Stimulated activated CD8-positive, alpha-beta memory T cell treated with anti-CD3 and anti-CD28 coated beads, Interleukin-7, amount 100 ng/mL, for 24 hours (primary cell): ENCODE measurements at regions not wholly inside any gene's neighbourhood (a gene's known extent, or its start where the extent isn't known, plus 50 kb on each side); places are given as distances from the start of the nearest gene placed in this dataset.
"Not testable (repeated sequence)": the region's sequence is repeated elsewhere in the genome, so short reads cannot be mapped to it uniquely, and the experiment has no call there.

Source experiments
- DNase-seq: peaks from one replicate; pipeline ENCODE4 v3.0.0-alpha.2; 2020; ENCODE audit warnings: low read depth

DNA sequence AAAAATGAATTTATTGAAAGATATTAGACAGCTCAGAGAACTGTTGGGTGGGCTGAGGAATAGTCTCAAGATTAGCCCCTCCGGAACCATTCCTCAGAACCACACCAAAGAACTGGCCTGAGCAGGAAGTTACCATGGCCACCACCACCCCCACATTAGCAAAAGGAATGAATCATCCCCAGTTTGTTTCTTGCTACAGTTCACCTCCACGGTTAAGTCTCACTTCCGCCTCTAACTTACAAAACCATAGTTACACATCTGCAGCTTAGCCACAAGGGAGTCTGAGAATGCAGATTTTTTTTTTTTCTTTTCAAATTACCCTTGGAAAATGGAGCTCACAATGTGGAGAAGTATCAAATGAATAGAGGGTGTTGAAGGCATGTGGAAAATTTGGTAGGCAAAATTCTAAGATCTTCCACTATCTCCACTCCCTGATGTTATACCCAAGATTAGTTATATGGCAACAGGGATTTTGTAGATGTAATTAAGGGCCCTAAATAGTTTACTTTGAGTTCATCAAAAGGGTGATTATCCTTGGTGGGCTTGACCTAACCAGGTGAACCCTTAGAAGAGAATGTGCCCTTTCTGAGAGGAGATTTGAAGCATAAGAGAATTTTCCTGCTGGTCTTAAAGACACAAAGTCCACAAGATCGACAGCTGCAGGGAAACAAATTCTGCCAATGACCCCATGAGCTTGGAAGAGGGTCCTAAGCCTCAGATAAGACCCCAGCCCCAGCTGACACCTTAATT, 129.8 kb upstream of the KRR1 start:
- peak; percentile 19 for DNase-seq

DNA sequence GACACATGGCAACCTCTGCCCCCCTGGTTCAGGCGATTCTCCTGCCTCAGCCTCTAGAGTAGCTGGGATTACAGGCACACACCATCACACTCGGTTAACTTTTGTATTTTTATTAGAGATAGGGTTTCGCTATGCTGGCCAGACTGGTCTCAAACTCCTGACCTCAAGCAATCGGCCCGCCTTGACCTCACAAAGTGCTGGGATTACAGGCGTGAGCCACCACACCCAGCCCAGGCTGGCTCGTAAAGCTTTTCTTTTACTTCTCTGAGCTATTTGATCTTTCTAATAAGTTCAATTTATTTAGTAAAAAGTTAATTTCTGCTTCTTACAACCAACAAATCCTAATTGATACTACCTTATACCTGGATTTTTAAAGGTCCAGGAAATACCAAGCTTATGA, 127.4 kb upstream of the KRR1 start:
- no peak for DNase-seq

DNA sequence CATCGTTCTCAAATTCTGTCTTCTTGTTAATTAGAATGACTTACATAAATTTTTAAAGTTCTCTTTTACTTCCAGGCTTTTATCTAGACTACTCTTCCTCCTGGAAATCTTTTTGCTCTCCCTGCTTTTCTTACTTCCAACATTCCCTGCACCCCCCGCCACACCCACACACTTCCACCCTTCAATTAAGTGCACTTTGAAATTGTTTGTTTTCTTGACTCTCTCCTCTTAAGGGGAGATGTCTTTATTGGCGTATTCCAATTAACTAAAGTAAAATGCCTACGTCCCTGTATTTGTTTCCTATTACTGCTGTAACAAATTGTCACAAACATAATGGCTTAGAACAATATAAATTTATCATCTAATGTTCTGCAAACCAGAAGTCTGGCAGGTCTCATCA, 125.2 kb upstream of the KRR1 start:
- no peak for DNase-seq

DNA sequence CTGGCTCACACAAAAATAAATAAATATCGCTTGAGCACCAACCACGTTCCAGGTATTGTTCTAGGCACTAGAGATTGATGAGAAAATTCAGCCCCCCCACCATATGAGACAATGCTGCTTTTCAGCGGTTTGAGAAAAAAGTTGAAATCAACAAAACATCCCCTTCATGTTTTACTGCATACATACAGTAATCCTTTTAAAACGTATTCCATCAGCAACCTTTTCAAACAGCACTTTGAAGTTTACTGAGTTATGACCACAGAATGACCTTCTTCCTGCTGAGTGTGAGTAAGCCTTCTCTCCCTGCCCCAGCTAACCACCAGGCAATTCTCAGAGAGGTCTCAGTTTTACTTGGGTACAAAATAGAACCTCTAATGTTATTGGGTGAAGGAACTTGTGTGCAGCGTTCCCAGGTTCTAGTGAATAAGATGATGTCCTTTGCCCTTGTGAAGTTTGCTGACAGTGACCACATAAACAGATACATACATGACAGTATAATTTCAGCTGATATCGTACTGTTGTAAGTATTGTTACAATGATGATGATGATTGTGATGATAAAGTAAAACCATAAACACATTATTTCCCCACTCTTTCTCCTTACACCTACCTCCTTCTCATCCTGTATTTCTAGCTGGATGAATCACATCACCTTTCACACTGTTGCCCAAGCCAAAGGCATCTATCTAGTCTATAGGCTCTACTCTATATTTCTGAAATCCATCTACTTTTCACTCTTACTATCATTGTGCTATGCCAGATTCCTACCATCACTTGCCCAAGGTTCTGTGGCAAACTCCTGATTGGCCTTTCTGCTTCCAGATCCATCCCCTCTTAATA, 124.4 kb upstream of the KRR1 start:
- no peak for DNase-seq

DNA sequence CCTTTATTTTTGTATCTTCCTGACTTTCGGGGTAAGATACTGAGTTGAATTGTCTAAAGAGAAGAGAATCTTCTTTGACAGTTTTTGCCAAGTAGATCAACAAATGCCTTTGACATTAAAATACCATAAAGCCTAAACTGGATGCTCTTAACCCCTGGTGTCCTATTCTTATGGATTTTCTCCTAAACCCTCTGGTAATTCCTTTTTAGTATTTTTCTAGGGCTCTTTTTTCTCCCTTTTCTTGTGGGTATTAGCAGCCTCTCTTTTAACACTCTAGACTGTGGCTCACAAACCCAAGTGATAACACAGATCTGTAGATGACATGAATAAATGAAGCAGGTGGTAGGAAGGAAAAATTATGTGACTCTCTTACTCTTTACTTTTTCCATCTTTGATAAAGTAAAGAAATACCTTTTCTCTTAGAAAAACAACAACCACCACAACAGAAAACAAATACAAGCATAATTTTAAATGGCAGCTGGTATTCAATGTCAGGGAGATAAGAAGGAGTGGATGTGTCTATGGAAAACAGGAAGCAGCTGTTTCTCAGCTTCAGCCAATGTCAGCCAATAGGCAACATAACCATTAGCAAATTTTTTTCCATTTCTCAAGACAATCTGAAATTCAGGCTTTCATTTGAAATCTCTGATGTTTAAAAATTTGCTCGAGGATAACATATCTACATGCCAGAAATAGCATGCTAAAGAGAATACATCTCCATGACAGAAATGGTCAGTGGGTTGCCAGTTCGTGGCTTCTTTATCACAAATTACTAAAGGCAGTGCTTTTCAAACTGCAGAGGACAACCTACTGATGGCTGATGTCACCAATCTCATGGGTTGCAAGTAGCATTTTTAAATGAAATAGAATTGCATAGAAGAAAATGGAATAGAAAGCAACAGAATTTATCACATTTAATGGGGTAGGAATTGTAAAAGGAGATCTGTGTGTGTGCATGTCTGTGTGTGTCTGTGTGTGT, 123.1 kb upstream of the KRR1 start:
- no peak for DNase-seq

DNA sequence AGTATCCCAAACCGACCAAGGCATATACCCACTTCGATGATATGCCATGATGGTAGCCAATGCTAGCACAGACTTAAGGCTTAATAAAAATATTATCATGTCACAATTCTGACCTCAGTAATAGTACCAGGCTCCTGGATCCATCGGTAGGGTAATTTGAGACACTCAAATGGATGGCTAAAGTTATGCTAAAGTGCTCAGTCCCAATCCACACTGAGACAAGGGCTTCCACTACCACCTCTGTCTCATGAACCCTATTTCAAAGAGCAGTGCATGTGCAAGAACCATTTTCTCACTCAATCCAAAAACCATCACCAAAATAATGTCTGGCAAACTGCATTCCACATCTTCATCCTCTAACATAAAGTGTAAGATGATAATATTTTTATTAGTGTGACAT, 122.4 kb upstream of the KRR1 start:
- no peak for DNase-seq

DNA sequence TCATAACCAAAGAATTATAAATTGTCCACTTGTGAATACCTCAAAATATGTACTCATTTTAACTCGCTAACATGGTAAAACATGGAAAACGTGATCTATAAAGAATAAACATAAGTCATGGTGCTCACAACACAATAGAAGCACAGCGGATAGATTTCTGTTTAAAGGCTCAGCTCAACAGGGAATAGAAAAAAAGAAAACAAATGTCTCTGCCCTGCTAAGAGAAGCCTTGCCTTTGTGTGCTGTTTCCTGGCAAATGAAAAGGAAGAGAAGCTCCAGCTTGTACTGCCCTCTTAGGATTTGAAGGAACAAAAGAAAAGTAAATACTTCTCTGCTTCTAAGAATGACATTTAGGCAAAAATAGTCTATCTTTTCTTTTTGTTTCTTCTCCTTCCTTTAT, 121.0 kb upstream of the KRR1 start:
- no peak for DNase-seq

DNA sequence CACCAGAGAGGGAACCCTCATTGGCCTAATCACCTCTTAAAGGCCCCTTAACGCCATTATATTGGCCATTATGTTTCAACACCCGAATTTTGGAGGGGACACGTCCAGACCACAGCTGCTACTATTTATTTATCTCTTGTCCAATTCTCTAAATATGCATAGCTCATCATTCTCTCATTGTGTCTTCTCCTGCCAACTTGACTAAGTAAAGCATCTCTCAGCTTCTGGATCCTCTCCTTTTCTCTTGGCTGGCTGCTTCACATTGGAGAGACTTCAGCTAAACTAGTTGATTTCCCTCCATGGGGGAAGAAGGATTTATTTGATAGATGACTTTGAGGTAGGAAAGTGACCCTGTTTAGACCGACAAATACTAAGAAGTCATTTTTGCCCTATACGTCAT, 120.4 kb upstream of the KRR1 start:
- no peak for DNase-seq

DNA sequence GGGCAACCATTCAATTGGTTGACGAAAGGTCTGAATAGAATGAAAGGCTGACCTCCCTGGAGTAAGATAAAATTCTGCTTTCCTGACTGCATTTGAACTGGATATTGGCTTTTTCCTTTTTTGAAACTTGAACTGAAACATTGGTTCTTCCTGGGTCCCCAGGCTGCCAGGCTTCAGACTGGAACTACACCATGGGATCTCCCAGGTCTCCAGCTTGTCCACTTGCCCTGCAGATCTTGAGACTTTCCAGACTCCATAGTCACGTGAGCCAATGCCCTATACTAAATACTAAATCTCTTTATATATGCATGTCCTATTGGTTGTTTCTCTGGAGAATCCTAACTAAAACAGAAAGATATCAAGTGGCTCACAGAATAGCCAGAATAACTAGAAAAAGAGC, 118.7 kb upstream of the KRR1 start:
- DNase-seq: no peak

DNA sequence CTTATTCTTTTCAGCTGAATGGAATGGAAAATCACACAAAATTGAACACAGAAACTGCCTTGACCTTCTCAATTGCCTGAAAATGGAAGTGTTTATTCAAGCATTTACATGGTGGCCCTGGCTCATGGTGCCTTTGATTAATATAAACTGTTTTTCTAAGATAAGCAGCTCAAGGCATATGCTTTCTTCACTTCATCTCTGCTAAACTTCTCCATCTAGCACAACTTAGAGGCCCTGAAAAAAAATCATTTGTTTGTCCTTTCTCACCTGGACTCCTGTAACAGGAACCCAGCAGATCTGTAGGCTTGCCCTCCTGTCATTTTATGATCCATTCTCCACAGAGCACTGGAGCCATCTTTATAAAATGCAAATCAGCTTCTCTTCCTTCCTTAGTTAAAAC, 117.5 kb upstream of the KRR1 start:
- no peak for DNase-seq

DNA sequence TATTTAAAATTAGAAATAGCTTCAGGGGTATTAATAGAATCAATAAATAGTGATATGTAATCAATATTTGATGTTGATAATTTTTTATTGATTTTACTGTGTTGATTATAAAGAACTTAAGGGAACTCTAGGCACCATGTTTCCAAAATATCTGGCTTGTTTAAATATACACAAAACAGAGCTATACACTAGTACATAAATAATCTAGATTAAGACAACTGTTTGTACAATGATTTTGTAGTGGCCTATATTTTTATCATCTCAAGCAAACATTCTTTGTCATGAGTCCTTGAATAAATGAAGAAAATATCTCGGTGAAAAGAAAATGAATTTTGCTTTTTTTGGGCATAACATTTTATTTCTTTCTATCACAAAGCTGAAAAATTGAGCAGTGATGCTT, 117.1 kb upstream of the KRR1 start:
- DNase-seq: no peak

DNA sequence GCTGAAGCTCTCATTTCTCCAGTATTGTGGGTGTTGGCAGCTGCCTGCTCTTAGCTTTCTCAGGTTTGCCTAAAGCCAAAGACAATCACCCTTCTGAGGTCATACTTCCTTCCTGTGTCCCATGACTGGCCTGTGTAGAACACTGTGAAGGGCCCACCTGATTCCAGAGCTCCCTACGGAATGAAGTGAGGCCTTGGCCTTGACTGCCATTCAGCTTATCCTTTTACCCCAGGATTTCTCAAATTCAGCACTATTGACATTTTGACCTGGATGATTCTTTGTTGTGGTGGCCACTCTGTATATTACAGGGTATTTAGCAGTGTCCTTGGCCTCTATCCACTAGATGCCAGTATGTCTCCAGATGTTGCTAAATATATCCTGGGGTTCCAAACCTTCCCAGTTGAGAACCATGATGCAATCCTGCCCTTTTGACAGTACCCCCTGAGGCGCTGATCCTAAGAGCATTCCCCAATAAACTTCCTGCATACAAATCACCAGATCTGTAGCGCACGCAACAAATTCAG, 112.3 kb upstream of the KRR1 start:
- DNase-seq: no peak

DNA sequence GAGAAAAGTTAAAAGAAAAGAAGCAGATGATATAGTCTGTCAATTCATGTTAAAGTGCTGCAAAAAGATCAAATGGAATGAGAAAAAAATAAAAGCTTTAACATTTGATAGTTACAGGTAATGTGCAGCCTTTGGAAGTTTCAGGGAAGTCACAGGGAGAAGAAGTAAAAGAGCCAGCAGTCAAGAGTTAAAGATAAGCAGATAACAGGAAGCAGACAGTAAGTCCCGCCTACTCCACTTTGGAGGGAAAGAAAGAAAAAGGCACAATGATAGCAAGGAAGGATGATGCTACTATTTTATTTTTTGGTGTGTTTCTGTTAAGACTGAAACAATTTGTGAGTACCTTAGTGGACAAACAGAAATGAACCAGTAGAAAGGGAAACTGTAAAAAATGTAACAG, 111.1 kb upstream of the KRR1 start:
- no peak for DNase-seq

DNA sequence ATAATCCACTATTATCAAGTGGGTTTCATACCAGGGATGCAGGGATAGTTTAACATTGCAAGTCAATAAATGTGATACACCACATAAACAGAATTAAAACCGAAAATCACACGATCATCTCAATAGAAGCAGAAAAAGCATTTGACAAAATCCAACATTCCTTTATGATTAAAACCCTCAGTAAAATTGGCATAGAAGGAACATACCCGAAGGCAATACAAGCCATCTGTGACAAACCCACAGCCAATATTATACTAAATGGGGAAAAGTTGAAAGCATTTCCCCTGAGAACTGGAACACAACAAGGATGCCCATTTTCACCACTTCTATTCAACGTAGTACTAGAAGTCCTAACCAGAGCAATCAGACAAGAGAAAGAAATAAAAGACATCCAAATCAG, 103.0 kb upstream of the KRR1 start:
- DNase-seq: not testable (repeated sequence)

DNA sequence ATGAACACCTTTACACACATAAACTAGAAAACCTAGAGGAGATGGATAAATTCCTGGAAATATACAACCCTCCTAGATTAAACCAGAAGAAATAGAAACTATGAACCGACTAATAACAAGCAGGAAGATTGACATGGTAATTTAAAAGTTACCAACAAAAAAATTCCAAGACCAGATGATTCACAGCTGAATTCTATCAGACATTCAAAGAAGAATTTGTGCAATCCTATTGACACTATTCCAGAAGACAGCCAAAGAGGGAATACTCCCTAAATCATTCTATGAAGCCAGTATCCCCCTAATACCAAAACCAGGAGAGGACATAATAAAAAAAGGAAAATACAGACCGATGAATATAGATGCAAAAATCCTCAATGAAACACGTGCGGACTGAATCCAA, 102.6 kb upstream of the KRR1 start:
- DNase-seq: no peak

DNA sequence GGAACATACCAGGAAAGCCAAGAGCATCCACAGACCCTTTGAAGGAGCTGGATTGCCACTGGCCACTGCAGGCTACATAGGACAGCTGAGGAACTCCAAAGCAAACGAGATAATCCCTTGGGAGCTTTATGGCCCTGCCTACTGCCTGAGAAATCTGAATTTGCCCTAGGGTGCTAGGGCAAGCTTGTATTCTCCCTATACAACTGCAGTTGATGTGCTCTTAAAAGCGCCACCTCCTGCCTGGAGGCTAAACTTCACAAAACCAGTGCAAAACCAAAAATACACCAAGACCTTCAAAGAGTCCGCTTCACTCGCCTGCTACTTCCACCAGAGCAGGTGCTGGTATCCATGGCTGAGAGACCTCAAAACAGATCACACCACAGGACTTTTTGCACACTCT, 99.6 kb upstream of the KRR1 start:
- DNase-seq: no peak

DNA sequence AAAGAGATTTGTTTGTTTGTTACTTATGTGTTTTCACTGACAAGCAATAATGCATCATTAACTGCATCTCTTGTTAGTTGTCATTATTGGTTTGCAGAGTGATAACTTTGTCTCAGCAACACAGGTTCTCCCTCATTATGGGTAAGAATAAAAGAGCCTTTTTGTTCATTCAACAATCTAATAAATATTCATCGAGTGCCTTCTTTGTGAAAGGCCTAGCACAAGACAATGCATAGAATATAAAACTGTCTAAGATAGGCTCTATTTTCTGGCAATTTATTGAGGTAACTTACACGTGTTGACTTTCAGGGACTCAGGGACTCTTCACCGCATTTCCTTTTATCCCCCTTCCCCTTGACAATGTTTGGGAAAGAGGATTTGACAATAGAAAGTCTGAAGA, 95.5 kb upstream of the KRR1 start:
- no peak for DNase-seq

DNA sequence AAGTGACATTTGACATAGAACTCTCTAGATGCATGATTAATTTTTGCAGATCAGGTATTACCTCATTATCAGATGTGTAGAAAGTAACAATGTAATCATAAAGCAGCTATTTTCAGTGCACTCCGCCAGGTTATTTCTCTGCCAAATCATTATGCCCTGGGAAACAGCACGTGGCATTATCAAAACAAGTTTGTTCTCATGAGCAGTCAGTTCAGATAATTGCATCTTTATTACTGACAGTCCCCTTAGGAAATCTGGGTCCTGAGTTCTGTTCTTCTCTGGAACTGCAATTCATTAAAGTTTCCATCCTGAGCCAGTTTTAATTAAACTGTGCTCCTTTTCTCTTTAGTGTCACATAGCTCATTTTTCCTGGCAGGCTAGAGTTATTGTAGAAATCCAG, 94.7 kb upstream of the KRR1 start:
- DNase-seq: no peak

DNA sequence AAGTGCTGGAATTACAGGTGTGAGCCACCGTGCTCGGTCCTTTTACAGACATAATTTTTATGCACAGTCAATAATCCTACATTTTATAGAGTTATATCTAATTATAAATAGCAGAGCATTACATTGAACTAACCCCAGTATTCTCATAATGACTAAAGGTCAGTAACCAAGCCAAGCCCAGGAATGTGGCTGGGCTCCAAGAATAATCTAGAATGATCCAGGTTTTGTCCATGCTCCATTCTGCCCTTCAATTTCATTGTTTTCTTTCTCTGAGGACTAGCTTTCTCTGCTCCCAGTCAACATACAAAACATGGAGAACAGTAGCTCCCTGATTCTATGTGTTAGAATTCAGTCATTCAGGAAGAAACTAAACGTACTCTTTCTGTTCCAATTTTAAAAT, 92.1 kb upstream of the KRR1 start:
- DNase-seq: no peak

DNA sequence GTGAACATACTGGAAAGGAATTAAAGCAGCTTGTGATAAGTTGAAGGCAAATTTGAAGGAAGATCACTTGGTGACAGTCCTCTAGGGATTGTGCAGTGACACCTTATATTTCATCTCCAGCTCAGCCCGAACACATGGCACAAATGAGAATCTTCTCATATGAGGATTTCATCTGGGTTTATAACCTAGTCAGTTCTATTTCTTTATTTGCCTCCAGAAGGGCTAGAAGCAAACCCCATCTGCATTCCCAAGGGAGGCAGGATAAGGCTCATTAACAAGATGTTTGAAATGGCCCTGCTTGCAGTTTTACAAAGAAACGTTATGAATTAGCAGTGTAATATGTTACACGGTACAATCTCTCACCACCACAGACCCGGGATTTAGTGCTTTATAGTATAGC, 90.7 kb upstream of the KRR1 start:
- DNase-seq: no peak

DNA sequence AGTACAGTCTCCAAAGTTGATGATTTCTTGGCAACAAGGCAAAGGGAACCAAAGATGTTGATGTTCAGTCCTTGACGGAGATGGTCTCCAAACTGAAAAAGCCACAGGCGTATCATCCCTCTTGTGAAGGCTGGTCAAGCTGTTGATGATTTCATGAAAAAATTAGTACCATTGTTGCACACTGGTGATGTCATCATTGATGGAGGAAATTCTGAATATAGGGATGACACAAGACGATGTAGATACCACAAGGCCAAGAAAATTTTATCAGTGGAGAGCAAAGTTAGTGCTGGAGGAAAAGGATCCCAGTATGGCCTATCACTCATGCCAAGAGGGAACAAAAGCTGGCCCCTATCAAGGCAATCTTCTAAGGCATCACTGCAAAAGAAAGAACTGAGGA, 88.7 kb upstream of the KRR1 start:
- no peak for DNase-seq

DNA sequence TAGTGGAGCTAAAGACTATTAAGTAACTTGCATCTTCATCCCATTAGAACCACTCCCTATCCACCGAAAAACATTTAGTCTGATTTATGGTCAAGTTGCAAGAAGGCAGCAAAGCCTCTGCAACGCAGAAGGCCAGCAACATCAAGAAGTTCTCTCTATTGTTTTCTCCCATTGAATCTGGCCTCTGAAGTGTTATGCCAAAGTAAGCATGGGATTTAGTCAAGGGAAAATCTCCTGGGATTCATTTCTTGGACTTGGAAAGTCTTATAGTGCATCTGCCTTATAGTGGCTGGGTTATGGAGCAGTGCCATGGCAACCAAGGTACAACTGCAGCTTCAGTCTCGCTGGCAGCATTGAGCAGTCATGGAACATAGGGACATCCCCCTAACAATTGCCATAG, 87.7 kb upstream of the KRR1 start:
- no peak for DNase-seq
